Brain microvascular endothelial cell (primary cell): ENCODE measurements at regions not wholly inside any gene's neighbourhood (a gene's known extent, or its start where the extent isn't known, plus 50 kb on each side); places are given as distances from the start of the nearest gene placed in this dataset.

Experiments used
- DNase-seq: peaks from one replicate; pipeline ENCODE4 v3.0.0-alpha.2; 2020
- H3K27ac ChIP-seq: fragments of 250-450 bp; sonication (Bioruptor Pico); 2 replicates; pipeline ENCODE4 v1.5.1; 2020; ENCODE audit warnings: mild to moderate bottlenecking, moderate library complexity
- H3K27me3 ChIP-seq: fragments of 250-450 bp; sonication (Bioruptor Pico); replicated peaks from 2 replicates; pipeline ENCODE4 v1.5.1; 2020; ENCODE audit warnings: mild to moderate bottlenecking
- H3K36me3 ChIP-seq: fragments of 250-450 bp; sonication (Bioruptor Pico); replicated peaks from 2 replicates; pipeline ENCODE4 v1.5.1; 2020; ENCODE audit warnings: mild to moderate bottlenecking
- H3K4me3 ChIP-seq: 2 replicates; pipeline ENCODE4 v1.5.1; 2011; ENCODE audit warnings: low read depth, mild to moderate bottlenecking, control low read depth, low read length, moderate library complexity
- CTCF ChIP-seq: IDR thresholded peaks from 2 replicates; pipeline ENCODE4 v1.5.1; 2011; ENCODE audit warnings: low read depth, mild to moderate bottlenecking, moderate library complexity, low read length, control low read depth, inconsistent platforms; ENCODE audit errors: missing control alignments
- in situ Hi-C: cut with HindIII; loops from 2 replicates; pipeline ENCODE4 v1.10.0; 2017; ENCODE audit warnings: low sequenced_read_pairs, low pct_ligation_motif_present

- no peak for DNase-seq
- Histone ChIP-seq H3K36me3 (no peaks in the 10 kb centered on the region), H3K4me3 (no peak overlapping the region), H3K27me3 (no peaks in the 10 kb centered on the region), H3K27ac (no peak overlapping the region)
- in situ Hi-C loops, result no loop called here
- TF ChIP-seq CTCF, result no peak
Measured at GRCh38 chr1:83109692-83110091, 889.2 kb downstream of the TTLL7 start.

- Histone ChIP-seq H3K27me3 (no peaks in the 10 kb centered on the region), H3K36me3 (no peaks in the 10 kb centered on the region), H3K4me3 (no peak overlapping the region), H3K27ac (no peak overlapping the region)
- DNase-seq, result no peak
- TF ChIP-seq CTCF, result no peak
- in situ Hi-C loops, result no loop called here
Measured at GRCh38 chr1:83104558-83104957, 894.4 kb downstream of the TTLL7 start.

- in situ Hi-C loops, result no loop called here
- no peak overlapping the region for H3K4me3 ChIP-seq
Measured at GRCh38 chr1:83103341-83103740, 895.6 kb downstream of the TTLL7 start.

GRCh38 chr1:83102630-83103071, 896.3 kb downstream of the TTLL7 start:
- Histone ChIP-seq H3K4me3 (no peak overlapping the region), H3K27me3 (no peaks in the 10 kb centered on the region), H3K36me3 (no peaks in the 10 kb centered on the region), H3K27ac (no peak overlapping the region)
- in situ Hi-C loops, result no loop called here
- DNase-seq, result peak; percentile 24
- no peak for TF ChIP-seq CTCF

More at GRCh38 chr1:83103341-83103740, 895.6 kb downstream of the TTLL7 start:
- Histone ChIP-seq H3K36me3 (no peaks in the 10 kb centered on the region), H3K27ac (no peak overlapping the region), H3K27me3 (no peaks in the 10 kb centered on the region)
- TF ChIP-seq CTCF, result no peak
- DNase-seq, result no peak

- no peak for DNase-seq
Measured at GRCh38 chr1:83101406-83101805, 897.5 kb downstream of the TTLL7 start.

More at GRCh38 chr1:83101406-83101805, 897.5 kb downstream of the TTLL7 start:
- H3K36me3 ChIP-seq, result no peaks in the 10 kb centered on the region
- H3K27me3 ChIP-seq, result no peaks in the 10 kb centered on the region
- in situ Hi-C loops, result no loop called here
- H3K4me3 ChIP-seq, result no peak overlapping the region
- no peak overlapping the region for H3K27ac ChIP-seq
- TF ChIP-seq CTCF, result no peak
